Activated CD8-positive, alpha-beta T cell treated with anti-CD3 and anti-CD28 coated beads for 36 hours (primary cell): ENCODE measurements at regions not wholly inside any gene's neighbourhood (a gene's known extent, or its start where the extent isn't known, plus 50 kb on each side); places are given as distances from the start of the nearest gene placed in this dataset.
A peak's percentile ranks its signal among the peaks of the same experiment; 100 is the strongest.
"Not testable (repeated sequence)": the region's sequence is repeated elsewhere in the genome, so short reads cannot be mapped to it uniquely, and the experiment has no call there.

ENCODE experiments used
- ATAC-seq: fragments of 200-7000 bp; cut with Tn5 transposase; one replicate; pipeline ENCODE4 v1.10.0; 2021; ENCODE audit warnings: mild to moderate bottlenecking, moderate library complexity
- CTCF ChIA-PET: fragments of 350-600 bp; sonication (Branson Sonifier 250); formaldehyde crosslinking; loops from one replicate; lab custom pipeline; 2021; ENCODE audit warnings: antibody characterized with exemption; lab: Charles Lee
- POLR2A ChIA-PET: fragments of 350-600 bp; sonication (Branson Sonifier 250); formaldehyde crosslinking; loops from one replicate; lab custom pipeline; 2021; ENCODE audit warnings: antibody characterized with exemption; lab: Charles Lee
- DNase-seq: peaks from one replicate; pipeline ENCODE4 v3.0.0-alpha.2; 2020
- H3K27ac Mint-ChIP-seq: one replicate; pipeline ENCODE4 v1.8.0; 2021; ENCODE audit warnings: mild to moderate bottlenecking, mixed read lengths
- H3K27me3 Mint-ChIP-seq: one replicate; pipeline ENCODE4 v1.8.0; 2021; ENCODE audit warnings: mixed read lengths
- H3K36me3 Mint-ChIP-seq: one replicate; pipeline ENCODE4 v1.8.0; 2021; ENCODE audit warnings: low read depth, mixed read lengths
- H3K4me1 Mint-ChIP-seq: one replicate; pipeline ENCODE4 v1.8.0; 2021; ENCODE audit warnings: low read depth, mixed read lengths
- H3K4me3 Mint-ChIP-seq: one replicate; pipeline ENCODE4 v1.8.0; 2021; ENCODE audit warnings: mild to moderate bottlenecking, moderate library complexity, mixed read lengths
- H3K9me3 Mint-ChIP-seq: one replicate; pipeline ENCODE4 v1.8.0; 2021; ENCODE audit warnings: mixed read lengths
- intact Hi-C: fragments of 100-400 bp; cut with micrococcal nuclease; formaldehyde crosslinking; loops from one replicate; pipeline ENCODE4 v1.10.0; 2022
- TF ChIP-seq, protein P1 (sequence below): fragments of 200-600 bp; IDR thresholded peaks from one replicate; pipeline ENCODE4 v1.8.0; 2022; ENCODE audit warnings: antibody characterized with exemption, mild to moderate bottlenecking

DNA sequence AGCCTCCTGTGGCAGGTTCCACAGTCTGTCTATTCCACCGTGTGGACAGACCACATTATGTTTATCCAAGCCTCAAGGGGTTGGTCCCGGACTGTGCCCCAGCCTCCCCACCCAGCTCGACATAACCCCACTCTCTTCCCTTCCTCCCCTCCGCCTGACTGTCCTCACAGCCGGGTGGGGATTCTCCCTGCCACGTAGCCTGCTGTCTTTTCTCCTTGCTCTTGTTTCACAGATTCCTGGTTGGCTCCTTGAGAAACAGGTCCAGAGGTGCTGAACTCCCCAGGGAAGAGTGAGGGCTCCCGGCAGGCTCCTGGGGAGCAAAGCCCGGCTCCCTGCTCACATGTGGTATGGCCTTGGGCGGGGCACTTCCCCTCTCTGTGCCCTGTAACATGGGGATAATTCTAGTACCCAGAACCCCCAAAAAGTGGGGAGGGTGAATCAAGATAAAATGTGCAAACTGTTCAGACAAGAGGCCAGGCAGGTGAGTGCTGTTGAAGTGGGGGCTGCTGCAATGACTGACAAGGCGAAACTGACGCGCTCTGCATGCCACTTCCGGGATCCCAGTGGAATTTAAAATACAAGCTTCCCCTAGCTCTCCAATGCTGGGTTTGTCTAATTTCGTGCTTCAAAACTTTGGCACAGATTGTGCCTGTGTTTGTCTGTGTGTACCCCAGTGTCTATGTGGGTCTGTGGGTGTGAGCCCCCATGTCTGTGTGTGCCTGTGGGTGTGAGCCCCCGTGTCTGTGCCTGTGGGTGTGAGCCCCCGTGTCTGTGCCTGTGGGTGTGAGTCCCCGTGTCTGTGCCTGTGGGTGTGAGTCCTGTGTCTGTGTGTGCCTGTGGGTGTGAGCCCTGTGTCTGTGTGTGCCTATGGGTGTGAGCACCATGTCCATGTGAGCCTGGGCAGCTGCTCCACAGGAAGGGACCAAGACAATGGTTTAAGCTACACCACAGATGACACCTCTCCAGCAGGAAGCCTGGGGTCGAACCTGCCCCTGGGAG lies 160.6 kb upstream of the IQSEC1 start:
- TF ChIP-seq, protein P1, sequence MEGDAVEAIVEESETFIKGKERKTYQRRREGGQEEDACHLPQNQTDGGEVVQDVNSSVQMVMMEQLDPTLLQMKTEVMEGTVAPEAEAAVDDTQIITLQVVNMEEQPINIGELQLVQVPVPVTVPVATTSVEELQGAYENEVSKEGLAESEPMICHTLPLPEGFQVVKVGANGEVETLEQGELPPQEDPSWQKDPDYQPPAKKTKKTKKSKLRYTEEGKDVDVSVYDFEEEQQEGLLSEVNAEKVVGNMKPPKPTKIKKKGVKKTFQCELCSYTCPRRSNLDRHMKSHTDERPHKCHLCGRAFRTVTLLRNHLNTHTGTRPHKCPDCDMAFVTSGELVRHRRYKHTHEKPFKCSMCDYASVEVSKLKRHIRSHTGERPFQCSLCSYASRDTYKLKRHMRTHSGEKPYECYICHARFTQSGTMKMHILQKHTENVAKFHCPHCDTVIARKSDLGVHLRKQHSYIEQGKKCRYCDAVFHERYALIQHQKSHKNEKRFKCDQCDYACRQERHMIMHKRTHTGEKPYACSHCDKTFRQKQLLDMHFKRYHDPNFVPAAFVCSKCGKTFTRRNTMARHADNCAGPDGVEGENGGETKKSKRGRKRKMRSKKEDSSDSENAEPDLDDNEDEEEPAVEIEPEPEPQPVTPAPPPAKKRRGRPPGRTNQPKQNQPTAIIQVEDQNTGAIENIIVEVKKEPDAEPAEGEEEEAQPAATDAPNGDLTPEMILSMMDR = no peak
- ATAC-seq (peak; percentile 60), DNase-seq (peak; percentile 49)
- intact Hi-C loops = no loop called here
- Mint-ChIP-seq H3K36me3 (no peaks in the 10 kb centered on the region), H3K4me1 (peaks cover 24% of the 10 kb centered on the region), H3K4me3 (no peak overlapping the region), H3K27ac (no peak overlapping the region), H3K9me3 (no peaks in the 10 kb centered on the region), H3K27me3 (peaks cover 4% of the 10 kb centered on the region)
- ChIA-PET CTCF (no interaction called here), POLR2A (interaction anchor here (1.0 kb wide), 1 partner anchor 10 kb away, joined by 4 read pairs; no protein-coding TSS in a partner anchor)

DNA sequence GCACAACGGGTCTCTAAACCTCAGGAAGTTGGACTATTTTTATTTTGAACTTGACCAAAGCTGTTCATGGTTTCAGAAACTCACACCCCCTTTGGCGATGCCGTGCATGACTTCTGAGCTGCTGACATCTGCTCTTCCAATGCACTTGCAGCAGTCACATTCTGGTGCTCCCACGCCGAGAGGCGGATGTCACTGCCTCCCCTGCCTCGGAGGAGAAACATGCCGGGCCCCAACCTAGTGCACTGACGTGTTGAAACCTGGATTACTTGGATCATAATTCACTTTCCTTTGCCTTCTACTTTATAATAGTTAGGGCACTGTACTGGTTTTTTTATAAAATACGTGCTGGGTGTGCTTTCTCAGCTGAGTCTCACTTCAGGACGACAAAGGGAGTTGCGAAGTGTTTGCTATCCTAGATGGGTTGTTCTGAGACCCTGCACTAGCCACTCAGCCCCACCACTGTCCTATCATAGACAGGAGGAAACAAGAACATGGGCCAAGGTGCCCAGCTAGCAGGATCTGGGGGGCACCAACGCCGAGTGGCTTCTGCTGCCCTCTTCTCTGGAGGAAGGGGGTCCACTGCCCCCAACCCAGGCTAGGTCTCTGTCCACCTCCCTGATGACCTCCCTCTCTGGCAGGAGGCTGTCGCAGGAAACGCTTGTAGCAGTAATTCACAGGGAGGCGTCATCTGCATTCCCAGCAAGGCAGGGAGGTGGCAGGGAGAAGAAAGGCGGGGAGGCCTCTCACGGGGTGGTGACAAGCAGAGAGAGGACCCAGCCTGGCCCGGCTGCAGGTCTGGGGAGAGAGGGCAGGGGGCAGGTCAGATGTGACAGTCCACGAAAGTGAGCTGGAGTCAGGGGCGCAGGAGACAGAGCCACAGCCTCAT lies 158.8 kb upstream of the IQSEC1 start:
- POLR2A ChIA-PET = no interaction called here
- Mint-ChIP-seq H3K9me3 (no peaks in the 10 kb centered on the region), H3K27me3 (peaks cover 4% of the 10 kb centered on the region), H3K4me3 (no peak overlapping the region), H3K4me1 (peaks cover 24% of the 10 kb centered on the region), H3K27ac (no peak overlapping the region), H3K36me3 (no peaks in the 10 kb centered on the region)
- DNase-seq (no peak), ATAC-seq (no peak)
- intact Hi-C loops = no loop called here
- CTCF ChIA-PET = interaction anchor here (4.1 kb wide), 1 partner anchor 140 kb away, joined by 13 read pairs; no protein-coding TSS in a partner anchor
- TF ChIP-seq, protein P1 = no peak

DNA sequence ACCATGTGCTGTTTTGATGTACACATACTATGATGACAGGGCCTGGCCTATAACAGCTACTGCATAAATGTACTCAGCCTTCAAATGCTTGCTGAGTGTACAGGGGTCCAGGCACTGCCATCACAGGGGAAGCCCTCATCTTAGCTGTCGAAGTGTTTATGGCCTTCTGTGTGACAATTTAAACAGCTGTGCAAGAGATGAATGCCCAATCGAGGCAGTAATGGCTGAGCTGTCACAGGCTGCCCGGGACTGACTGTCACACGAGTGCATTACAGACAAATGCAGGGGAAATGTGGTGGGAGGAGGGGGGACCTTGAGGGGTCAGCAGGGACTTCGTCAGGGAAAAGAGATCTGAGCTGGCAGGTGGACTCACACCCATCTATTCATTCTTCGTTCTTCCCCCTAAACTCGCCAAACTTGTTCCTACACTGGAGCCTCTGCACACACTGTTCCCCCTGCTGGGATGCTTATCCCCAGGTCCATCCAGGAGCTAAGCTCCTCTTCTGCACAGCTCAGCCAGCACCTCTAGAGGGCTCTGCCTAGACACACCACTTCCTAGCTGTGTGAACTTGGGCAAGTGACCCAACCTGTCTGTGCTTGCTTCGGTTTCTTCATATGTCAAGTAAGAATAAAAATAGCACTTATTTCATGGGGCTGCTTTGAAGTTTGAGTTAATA lies 156.2 kb upstream of the IQSEC1 start:
- no peaks in the 10 kb centered on the region for H3K36me3 Mint-ChIP-seq
- intact Hi-C loops = no loop called here
- peaks cover 1% of the 10 kb centered on the region for H3K27me3 Mint-ChIP-seq
- DNase-seq = peak; percentile 42
- H3K9me3 Mint-ChIP-seq = no peaks in the 10 kb centered on the region
- H3K4me3 Mint-ChIP-seq = no peak overlapping the region
- peaks cover 9% of the 10 kb centered on the region for H3K4me1 Mint-ChIP-seq
- POLR2A ChIA-PET = interaction anchor here (0.6 kb wide), 1 partner anchor 15 kb away, joined by 3 read pairs; no protein-coding TSS in a partner anchor
- CTCF ChIA-PET = interaction anchor here (0.8 to 4.1 kb wide), 13 partner anchors 14 to 233 kb away, joined by 3 to 13 read pairs (median 3); no protein-coding TSS in a partner anchor
- no peak overlapping the region for H3K27ac Mint-ChIP-seq
- ATAC-seq = peak; percentile 78
- TF ChIP-seq, protein P1 = peak; percentile 33

DNA sequence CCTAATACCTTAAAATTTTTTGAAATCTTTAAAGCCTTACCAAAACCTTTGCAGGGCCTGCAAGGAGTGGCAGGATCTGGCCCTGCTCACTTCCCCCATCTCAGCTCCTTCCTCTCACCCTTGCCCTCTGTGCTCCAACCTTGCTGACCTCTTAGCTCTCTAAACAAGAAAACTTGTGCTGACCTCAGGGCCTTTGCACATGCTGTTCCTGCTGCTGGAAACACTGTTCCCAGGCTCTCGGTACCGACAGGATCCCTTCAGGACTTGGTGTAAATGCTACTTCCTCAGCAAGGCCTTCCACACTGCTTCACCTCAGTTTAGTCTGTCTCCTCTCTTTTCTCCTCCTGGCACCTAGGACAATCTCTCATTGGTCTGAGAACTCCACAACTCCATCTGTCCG lies 155.4 kb upstream of the IQSEC1 start:
- ChIA-PET POLR2A (no interaction called here), CTCF (interaction anchor here (0.6 to 4.1 kb wide), 5 partner anchors 109 to 227 kb away, joined by 3 to 13 read pairs (median 3); no protein-coding TSS in a partner anchor)
- TF ChIP-seq, protein P1 = no peak
- Mint-ChIP-seq H3K27me3 (peaks cover 1% of the 10 kb centered on the region), H3K27ac (no peak overlapping the region), H3K4me1 (peaks cover under 1% of the 10 kb centered on the region), H3K36me3 (no peaks in the 10 kb centered on the region), H3K4me3 (no peak overlapping the region), H3K9me3 (no peaks in the 10 kb centered on the region)
- intact Hi-C loops = no loop called here
- DNase-seq = no peak
- ATAC-seq = no peak

DNA sequence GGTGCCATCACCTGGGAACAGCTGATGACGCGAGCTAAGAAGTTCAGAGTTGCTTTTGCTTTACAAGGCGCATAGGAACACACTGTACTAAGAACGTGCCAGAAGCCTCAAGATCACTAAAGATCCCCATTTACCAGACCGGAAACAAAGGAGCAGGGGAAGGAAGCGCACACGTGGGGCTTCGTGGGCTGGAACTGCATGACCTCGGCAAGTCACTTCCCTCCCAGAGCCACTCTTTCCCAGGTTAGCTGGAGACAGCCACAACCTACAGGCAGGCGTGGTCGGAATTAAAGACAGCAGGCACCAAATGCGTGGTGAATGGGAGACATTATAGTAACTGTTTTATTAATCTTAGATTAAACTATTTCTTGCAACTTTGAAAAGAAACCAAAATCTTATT lies 154.9 kb upstream of the IQSEC1 start:
- intact Hi-C loops, H3K9me3 Mint-ChIP-seq, H3K27ac Mint-ChIP-seq, H3K4me3 Mint-ChIP-seq, H3K36me3 Mint-ChIP-seq, POLR2A ChIA-PET, H3K4me1 Mint-ChIP-seq, ATAC-seq, DNase-seq, H3K27me3 Mint-ChIP-seq: not testable (repeated sequence)
- CTCF ChIA-PET = interaction anchor here (0.6 to 4.1 kb wide), 3 partner anchors 108 to 224 kb away, joined by 3 to 13 read pairs (median 3); no protein-coding TSS in a partner anchor
